PC-3 (cell line): ENCODE measurements at regions not wholly inside any gene's neighbourhood (a gene's known extent, or its start where the extent isn't known, plus 50 kb on each side); places are given as distances from the start of the nearest gene placed in this dataset.

Experiments used
- ATAC-seq: fragments of 200-7000 bp; cut with Tn5 transposase; 2 replicates; pipeline ENCODE4 v1.9.1; 2020; ENCODE audit warnings: mild to moderate bottlenecking, moderate library complexity
- BruUV-seq: library from RNA; stranded (reverse); fragments of 400-500 nt; replicated peaks from 2 replicates; lab custom pipeline; 2021; lab: Mats Ljungman, UMichigan
- CTCF ChIA-PET: fragments of 300-600 bp; sonication (Branson Sonifier 250); formaldehyde crosslinking; loops from one replicate; lab custom pipeline; 2022; ENCODE audit warnings: antibody characterized with exemption; lab: Charles Lee
- POLR2A ChIA-PET: fragments of 300-600 bp; sonication (Branson Sonifier 250); formaldehyde crosslinking; loops from one replicate; lab custom pipeline; 2022; ENCODE audit warnings: antibody characterized with exemption; ENCODE audit not compliant: unreplicated experiment; lab: Charles Lee
- DNase-seq: peaks from one replicate; pipeline ENCODE4 v3.0.0-alpha.2; 2015
- H2AFZ ChIP-seq: fragments of 300-600 bp; sonication (generic); 2 replicates; pipeline ENCODE4 v1.6.0; 2016; ENCODE audit warnings: antibody characterized with exemption, low read length
- H3F3A ChIP-seq: fragments of 300-600 bp; sonication (generic); one replicate; pipeline ENCODE4 v1.6.0; 2017; ENCODE audit warnings: antibody characterized with exemption, low read length, control low read depth, mild to moderate bottlenecking; ENCODE audit not compliant: unreplicated experiment
- H3K27ac ChIP-seq: fragments of 300-600 bp; sonication (generic); 2 replicates; pipeline ENCODE4 v1.5.1; 2016; ENCODE audit warnings: mild to moderate bottlenecking, low read length
- H3K27me3 ChIP-seq: fragments of 300-600 bp; sonication (generic); 2 replicates; pipeline ENCODE4 v1.6.1; 2016; ENCODE audit warnings: low read length, mixed read lengths
- H3K36me3 ChIP-seq: fragments of 300-600 bp; sonication (generic); 2 replicates; pipeline ENCODE4 v1.6.1; 2016; ENCODE audit warnings: low read depth, mixed run types, low read length, mixed read lengths
- H3K4me1 ChIP-seq: fragments of 300-600 bp; sonication (generic); 2 replicates; pipeline ENCODE4 v1.5.1; 2016; ENCODE audit warnings: low read length; ENCODE audit not compliant: insufficient read depth
- H3K4me2 ChIP-seq: fragments of 300-600 bp; sonication (generic); 2 replicates; pipeline ENCODE4 v1.6.0; 2016; ENCODE audit warnings: low read length
- H3K4me3 ChIP-seq: fragments of 300-600 bp; sonication (generic); 2 replicates; pipeline ENCODE4 v1.5.1; 2016; ENCODE audit warnings: mild to moderate bottlenecking, low read length, mixed read lengths
- H3K79me2 ChIP-seq: fragments of 300-600 bp; sonication (generic); 2 replicates; pipeline ENCODE4 v1.6.1; 2017; ENCODE audit warnings: low read length, mixed read lengths
- H3K9ac ChIP-seq: fragments of 300-600 bp; sonication (generic); 2 replicates; pipeline ENCODE4 v1.6.0; 2016; ENCODE audit warnings: mild to moderate bottlenecking, low read length
- H3K9me2 ChIP-seq: fragments of 300-600 bp; sonication (generic); replicated peaks from 2 replicates; pipeline ENCODE4 v1.6.1; 2016; ENCODE audit warnings: mixed run types, low read length, mixed read lengths
- H3K9me3 ChIP-seq: fragments of 300-600 bp; sonication (generic); 2 replicates; pipeline ENCODE4 v1.6.1; 2016; ENCODE audit warnings: low read length, mixed read lengths
- H4K20me1 ChIP-seq: fragments of 300-600 bp; sonication (generic); 2 replicates; pipeline ENCODE4 v1.6.1; 2016; ENCODE audit warnings: low read length, mixed read lengths
- EZH2 ChIP-seq: fragments of 300-600 bp; sonication (generic); IDR thresholded peaks from one replicate; pipeline ENCODE4 v1.6.1; 2017; ENCODE audit warnings: antibody characterized with exemption, mild to moderate bottlenecking, low read length; ENCODE audit not compliant: unreplicated experiment
- EZH2phosphoT487 ChIP-seq: fragments of 300-600 bp; sonication (generic); IDR thresholded peaks from 2 replicates; pipeline ENCODE4 v1.6.1; 2018; ENCODE audit warnings: mild to moderate bottlenecking, antibody characterized with exemption, low read length, borderline replicate concordance
- intact Hi-C: fragments of 100-400 bp; cut with micrococcal nuclease; formaldehyde crosslinking; loops from 2 replicates; pipeline ENCODE4 v1.9.0; 2023
- TF ChIP-seq, protein P1 (sequence below): fragments of 300-600 bp; sonication (generic); conservative IDR thresholded peaks from 2 replicates; pipeline ENCODE4 v1.5.1; 2017; ENCODE audit warnings: antibody characterized with exemption, low read depth, mild to moderate bottlenecking, low read length

DNA sequence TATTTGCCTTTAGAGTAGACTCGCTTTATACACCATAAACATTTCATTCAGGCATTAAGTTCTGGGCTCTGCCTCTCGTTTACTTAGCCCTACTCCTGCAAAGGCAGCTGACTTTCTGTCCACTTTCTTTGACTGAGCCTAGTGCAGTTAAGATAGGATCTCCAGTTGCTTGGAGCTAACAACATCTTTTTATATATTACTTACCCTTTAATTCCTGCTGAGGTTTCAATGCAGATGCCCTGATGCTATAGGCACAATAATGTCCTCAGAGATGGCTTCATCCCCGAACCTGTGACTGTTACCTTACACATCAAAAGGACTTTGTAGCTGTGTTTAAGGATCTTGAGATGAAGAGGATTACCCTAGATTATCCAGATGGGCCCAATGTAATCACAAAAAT is 505.8 kb upstream of the TNP1 start:
- Histone ChIP-seq H3K27me3 (no peaks in the 10 kb centered on the region), H3K9me3 (no peaks in the 10 kb centered on the region), H3K4me2 (peak overlapping the region; percentile 51; the same call in 1 of the 2 replicates), H3K79me2 (no peaks in the 10 kb centered on the region), H3K4me3 (no peak overlapping the region), H3K9me2 (no peaks in the 10 kb centered on the region), H3K4me1 (peaks cover 62% of the 10 kb centered on the region), H3F3A (peaks cover 15% of the 10 kb centered on the region), H2AFZ (0 out of 2 replicates have a peak overlapping the region, but pooled peaks have one; percentile 2), H3K27ac (peak overlapping the region; percentile 94), H4K20me1 (no peaks in the 10 kb centered on the region), H3K9ac (no peak overlapping the region), H3K36me3 (no peaks in the 10 kb centered on the region)
- ATAC-seq (no peak), DNase-seq (no peak)
- ChIA-PET POLR2A (no interaction called here), CTCF (no interaction called here)
- intact Hi-C loops: loop anchor here (2.0 to 10.0 kb wide), 7 partner anchors 83 to 668 kb away; partner anchors contain the start of gene IGFBP5
- TF ChIP-seq, protein P1, sequence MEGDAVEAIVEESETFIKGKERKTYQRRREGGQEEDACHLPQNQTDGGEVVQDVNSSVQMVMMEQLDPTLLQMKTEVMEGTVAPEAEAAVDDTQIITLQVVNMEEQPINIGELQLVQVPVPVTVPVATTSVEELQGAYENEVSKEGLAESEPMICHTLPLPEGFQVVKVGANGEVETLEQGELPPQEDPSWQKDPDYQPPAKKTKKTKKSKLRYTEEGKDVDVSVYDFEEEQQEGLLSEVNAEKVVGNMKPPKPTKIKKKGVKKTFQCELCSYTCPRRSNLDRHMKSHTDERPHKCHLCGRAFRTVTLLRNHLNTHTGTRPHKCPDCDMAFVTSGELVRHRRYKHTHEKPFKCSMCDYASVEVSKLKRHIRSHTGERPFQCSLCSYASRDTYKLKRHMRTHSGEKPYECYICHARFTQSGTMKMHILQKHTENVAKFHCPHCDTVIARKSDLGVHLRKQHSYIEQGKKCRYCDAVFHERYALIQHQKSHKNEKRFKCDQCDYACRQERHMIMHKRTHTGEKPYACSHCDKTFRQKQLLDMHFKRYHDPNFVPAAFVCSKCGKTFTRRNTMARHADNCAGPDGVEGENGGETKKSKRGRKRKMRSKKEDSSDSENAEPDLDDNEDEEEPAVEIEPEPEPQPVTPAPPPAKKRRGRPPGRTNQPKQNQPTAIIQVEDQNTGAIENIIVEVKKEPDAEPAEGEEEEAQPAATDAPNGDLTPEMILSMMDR: no peak
- TF ChIP-seq EZH2 (no peak), EZH2phosphoT487 (no peak)
- BruUV-seq: no TSS peak

GRCh38 chr2:217364224-217364623 is 504.4 kb upstream of the TNP1 start:
- Histone ChIP-seq H3K79me2 (no peaks in the 10 kb centered on the region), H3K36me3 (no peaks in the 10 kb centered on the region), H3K4me2 (no peak overlapping the region), H3K9me2 (no peaks in the 10 kb centered on the region), H4K20me1 (no peaks in the 10 kb centered on the region), H3F3A (peaks cover 16% of the 10 kb centered on the region), H3K9me3 (no peaks in the 10 kb centered on the region), H3K4me1 (peaks cover 61% of the 10 kb centered on the region), H3K9ac (no peak overlapping the region), H3K27me3 (no peaks in the 10 kb centered on the region), H2AFZ (no peak overlapping the region), H3K4me3 (no peak overlapping the region), H3K27ac (no peak overlapping the region)
- intact Hi-C loops: loop anchor here (10.0 kb wide), 1 partner anchor 299 kb away; no protein-coding TSS in a partner anchor
- ATAC-seq (no peak), DNase-seq (no peak)
- ChIA-PET POLR2A (no interaction called here), CTCF (no interaction called here)
- TF ChIP-seq, protein P1: no peak
- no peak for TF ChIP-seq EZH2phosphoT487
- BruUV-seq: no TSS peak

DNA sequence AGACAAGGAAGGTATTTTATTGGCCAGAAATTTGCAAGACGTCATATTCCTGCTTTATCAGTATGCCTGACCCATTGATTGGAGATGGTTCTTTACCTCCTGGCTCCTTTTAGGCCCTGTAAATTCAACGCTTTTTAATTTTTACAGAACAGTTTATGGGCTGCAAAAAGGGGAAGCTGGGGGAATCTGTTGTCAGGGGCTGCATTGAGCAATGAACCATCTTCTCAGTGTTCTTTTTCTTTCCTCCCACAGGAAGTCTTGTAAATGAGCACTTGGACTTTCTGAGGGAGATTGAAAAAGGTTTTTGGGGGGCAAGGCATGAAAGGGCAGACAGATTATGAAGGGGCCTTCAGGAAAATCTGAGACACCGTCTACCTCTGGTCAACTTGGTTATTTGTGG is 503.6 kb upstream of the TNP1 start:
- intact Hi-C loops: loop anchor here (10.0 kb wide), 1 partner anchor 299 kb away; no protein-coding TSS in a partner anchor
- Histone ChIP-seq H4K20me1 (no peaks in the 10 kb centered on the region), H3K27me3 (no peaks in the 10 kb centered on the region), H3F3A (peaks cover 16% of the 10 kb centered on the region), H3K79me2 (no peaks in the 10 kb centered on the region), H3K36me3 (no peaks in the 10 kb centered on the region), H3K4me1 (peaks cover 54% of the 10 kb centered on the region), H3K9me2 (no peaks in the 10 kb centered on the region), H2AFZ (no peak overlapping the region), H3K9me3 (no peaks in the 10 kb centered on the region), H3K4me2 (no peak overlapping the region), H3K9ac (no peak overlapping the region), H3K4me3 (no peak overlapping the region), H3K27ac (no peak overlapping the region)
- DNase-seq (no peak), ATAC-seq (no peak)
- ChIA-PET CTCF (no interaction called here), POLR2A (no interaction called here)
- BruUV-seq: no TSS peak
- TF ChIP-seq, protein P1: no peak
- no peak for TF ChIP-seq EZH2
- TF ChIP-seq EZH2phosphoT487: no peak
